ENCODE measurements at regions not wholly inside any gene's neighbourhood (a gene's known extent, or its start where the extent isn't known, plus 50 kb on each side); places are given as distances from the start of the nearest gene placed in this dataset.

DNA sequence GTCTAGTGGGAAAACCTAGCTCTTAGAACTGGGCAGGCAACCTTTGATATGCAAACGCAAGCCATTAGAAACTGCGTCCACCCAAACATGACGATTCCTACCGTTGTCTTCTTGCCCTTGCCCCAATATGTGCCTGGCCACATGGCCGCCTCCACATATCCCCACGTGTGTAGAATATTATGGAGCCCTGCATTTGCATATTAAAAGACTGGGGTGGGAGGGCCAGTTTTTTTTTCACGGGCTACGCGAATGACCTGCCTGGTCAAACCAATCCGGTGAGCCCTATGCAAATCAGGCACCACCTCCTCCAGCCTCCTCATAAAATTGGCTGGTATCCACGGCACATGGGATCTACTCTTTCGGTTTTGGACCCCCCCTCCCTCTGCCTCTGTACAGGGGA, 381.0 kb upstream of the RGMA start:
- DNase-seq = no peak

DNA sequence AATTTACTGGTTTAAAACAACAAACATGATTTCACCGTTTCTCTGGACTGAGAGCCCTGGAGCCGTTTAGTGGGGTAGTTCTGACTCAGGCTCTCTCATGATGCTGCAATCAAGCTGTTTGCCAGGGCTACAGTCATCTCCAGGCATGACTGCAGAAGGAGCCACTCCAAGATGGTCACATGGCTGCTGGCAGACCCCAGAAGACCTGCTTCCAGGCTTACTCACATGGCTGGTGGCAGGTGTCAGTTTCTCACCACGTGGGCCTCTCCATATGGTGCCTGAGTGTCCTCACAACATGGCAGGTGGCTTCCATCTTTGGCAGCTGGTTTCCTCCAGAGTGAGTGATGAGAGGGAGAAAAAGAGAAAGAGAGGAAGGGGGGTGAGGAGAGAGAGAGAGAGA, 378.3 kb upstream of the RGMA start:
- peak; percentile 43 for DNase-seq

DNA sequence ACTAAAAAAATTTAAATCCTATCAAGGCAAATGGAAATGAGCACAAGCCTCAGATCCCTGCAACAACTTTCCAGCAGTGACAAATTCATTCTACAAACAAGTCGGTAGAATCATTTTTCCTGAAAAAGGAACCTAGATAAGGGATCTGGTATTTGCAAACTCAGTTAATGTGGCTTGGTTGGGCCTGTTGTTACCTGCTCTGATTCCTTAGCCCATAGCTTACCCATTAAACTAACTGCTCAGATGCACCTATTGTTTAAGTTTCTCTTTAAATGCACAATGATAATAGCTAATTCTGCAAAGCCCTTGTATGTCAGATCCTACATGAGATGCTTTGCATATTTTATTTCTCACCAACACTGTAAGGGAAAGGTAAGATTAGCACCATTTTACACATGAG, 377.4 kb upstream of the RGMA start:
- DNase-seq = no peak

GRCh38 chr15:93462690-93463089, 373.7 kb upstream of the RGMA start:
- no peak for DNase-seq

DNA sequence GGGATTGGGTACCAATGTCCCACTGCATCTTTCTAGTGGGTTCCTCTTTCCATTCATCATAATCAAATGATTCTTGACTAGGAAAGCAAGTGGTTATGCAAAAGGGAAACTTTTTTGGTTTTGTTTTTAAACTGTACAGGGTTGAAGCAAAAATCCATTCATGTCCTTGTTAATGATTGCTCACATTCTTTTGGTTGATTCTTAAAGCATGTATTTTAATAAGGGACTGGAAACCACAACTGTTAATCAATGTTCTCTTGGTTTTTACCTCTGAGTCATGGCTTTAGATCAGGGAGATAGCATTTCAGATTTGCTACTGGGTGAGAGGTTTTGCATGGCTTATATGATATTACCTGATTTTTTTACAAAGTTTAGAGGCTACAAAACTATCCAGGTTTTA, 371.7 kb upstream of the RGMA start:
- peak; percentile 61 for DNase-seq

- DNase-seq = no peak
Measured at GRCh38 chr15:93459396-93459795, 370.4 kb upstream of the RGMA start.

DNA sequence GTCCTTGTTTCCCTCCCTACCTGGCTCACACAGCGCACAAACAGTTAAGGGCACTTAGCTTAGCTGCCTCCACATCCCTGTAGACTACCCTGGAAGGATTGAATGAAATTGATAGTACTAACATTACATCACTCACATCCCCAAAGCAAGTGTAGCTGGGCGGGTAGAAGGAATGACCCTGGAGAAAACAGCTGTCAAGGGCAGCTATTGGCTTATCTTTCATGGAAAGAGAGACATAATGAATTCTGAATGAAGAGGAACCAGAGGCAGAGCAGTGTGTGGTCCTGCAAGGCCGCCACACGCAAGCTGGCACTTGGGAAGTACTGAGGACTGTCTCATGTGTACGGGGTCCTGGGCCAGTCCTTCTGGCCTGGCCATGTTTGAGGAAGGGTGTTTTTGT, 369.6 kb upstream of the RGMA start:
- no peak for DNase-seq

- DNase-seq = no peak
Measured at GRCh38 chr15:93454788-93455187, 365.8 kb upstream of the RGMA start.

DNA sequence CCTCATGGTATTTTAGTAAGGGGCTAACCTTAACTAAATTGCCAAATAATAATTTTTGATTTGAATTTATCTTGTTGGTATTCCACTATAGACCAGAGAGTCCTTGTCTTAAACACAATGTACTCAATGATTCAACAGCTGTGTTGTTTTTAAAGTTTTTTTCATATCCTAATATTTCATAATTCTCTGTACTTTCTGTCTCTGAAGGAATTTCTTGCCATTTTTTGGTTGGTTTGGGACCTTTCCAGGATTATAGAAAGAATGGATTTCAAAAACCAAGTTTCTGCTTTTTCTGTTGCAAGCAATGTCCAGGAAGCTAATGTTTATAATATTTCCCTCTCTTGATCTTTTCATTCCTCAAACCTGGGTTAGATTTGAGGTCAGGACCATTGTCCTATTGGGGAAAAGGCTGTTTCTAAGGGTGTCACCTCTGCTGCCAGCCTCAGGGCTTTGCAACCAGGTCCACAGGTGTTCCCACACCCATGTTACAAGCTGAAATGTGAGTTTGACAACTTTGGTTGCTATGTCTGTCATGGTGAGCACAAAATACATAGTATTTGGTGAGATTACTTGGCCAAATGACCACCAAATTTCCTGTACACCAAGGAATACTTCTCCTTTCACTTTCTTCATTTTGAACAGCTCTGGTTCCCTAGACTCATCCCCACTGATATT, 363.7 kb upstream of the RGMA start:
- no peak for DNase-seq

DNA sequence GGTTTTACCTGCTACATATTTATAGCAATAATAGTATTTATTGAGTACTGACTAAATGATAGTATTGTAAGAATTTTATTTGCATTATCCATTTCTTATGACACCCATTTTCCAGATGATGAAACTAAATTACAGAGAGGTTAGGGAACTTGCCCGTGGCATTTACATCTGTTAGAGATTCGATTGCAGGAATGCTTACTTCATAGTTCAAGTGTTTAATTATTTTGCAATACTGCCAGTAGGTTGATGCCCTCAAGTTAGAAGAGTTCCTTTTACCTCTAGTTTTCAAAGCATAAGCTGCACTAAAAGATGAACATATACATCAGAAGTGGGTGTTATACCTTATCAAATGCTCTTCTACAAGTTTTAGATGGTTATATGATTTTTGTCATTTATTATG, 362.8 kb upstream of the RGMA start:
- DNase-seq = no peak

- no peak for DNase-seq
Measured at GRCh38 chr15:93451265-93451664, 362.3 kb upstream of the RGMA start.

DNA sequence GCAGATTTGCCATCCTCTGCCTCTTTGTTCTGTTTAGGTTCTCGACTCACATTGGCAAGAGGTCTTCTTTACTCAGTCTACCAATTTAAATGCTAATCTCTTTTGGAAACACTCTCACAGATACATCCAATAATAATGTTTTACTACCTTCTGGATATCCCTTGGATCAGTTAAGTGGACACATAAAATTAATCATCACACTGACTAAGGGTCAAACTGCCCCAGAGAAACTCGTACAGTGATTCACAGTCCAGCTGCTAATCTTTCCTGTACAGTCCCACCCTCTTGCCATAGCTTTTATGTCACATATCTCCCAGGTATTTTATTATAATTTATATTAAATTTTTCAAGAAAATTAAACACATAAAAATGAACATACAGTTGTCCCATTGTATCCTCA, 360.8 kb upstream of the RGMA start:
- DNase-seq = no peak

GRCh38 chr15:93438310-93438709, 349.3 kb upstream of the RGMA start:
- DNase-seq = no peak

DNA sequence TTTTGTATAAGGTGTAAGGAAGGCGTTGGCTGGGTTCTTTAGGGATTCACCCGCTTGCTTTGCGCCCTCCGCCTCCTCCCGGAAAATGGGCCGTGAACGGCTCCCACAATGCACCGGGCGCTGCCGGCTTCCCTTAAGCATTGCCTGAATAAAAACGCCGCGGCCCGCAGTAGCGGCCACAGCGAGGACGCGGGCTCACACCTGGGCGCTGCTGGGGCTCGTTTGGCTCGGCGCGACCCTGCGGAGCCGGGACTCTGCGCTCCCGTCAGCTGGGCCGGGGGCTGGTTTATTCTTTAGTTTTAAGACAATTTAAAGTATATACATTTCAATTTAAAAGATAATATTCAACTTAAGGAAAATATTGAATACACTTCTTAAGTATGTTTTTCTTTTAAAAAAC, 343.5 kb upstream of the RGMA start:
- DNase-seq = no peak

GRCh38 chr15:93428807-93429351, 339.9 kb upstream of the RGMA start:
- no peak for DNase-seq

- no peak for DNase-seq
Measured at GRCh38 chr15:93428150-93428549, 339.1 kb upstream of the RGMA start.

DNA sequence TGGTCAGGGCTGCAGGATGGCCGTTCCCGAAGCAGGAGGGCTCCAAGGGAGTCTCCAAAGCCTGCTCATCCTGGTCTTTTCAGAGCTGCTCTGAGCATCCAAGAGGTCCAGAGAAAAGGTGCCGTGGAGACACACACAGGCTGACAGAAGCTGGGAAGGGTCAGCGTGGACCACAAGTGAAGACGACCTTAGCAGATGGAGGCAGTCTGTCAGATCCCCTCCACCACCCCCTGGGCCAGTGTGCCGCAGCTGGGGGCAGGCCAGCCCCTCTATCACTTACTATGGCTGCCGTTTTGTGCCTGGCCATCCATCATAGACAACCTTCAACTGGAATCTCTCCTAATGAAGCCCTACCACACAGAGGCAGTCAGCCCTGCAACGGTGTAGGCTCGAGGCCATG, 335.1 kb upstream of the RGMA start:
- DNase-seq = no peak

- DNase-seq = no peak
Measured at GRCh38 chr15:93422476-93422875, 333.5 kb upstream of the RGMA start.

DNA sequence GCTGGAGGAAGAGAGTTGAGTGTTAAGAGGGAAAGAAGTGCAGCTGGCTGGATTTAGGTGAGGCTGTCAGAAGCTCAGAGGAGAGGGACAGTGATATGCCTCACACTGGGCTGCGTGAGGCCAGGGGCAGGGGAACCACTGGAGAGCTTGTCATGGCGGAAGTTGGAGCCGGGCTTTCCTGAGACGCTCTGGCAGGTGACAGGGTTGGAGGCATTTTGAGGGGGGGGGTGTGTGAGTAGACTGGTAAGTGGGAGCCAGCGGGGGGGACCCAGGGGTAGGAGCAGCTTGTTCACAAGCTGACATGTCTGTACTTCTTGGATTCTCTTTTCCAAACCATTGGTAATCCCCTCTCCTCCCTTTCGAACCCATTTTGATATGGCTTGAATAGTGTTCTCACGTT, 331.5 kb upstream of the RGMA start:
- no peak for DNase-seq

GRCh38 chr15:93420050-93420452, 331.0 kb upstream of the RGMA start:
- no peak for DNase-seq

DNA sequence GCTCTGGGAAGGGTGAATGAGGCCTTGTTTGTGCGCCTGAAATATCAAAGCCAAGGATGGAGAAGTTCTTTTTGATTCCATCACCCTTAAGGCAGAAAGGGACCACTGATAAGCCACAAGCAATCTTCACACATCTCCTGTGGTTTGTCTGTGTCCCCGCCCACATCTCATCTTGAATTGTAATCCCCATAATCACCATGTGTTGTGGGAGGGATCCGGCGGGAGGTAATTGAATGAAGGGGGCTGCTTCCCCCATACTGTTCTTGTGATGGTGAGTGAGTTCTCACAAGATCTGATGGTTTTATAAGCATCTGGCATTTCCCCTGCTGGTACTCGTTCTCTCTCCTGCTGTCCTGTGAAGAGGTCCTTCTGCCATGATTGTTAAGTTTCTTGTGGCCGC, 329.6 kb upstream of the RGMA start:
- DNase-seq = no peak

GRCh38 chr15:93417631-93418030, 328.6 kb upstream of the RGMA start:
- no peak for DNase-seq

DNA sequence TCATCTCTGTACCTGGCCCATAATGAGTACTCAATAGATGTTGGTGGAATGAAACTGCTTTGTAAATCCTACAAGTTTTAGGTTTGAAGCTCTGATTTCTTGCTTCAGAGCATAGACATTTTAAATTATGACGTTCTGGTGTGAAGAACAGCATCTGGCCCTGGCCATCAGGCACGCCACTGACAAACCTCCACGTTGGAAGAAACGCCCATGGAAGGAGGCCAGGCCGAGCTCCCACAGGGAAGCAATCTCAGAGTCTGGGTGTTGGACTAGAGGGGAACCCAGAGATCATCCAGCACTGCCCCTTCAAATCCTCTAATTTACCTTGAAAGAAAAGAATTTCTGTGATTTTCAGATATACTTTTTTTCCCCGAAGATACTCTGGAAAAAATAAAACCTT, 328.1 kb upstream of the RGMA start:
- DNase-seq = no peak

GRCh38 chr15:93415576-93415975, 326.6 kb upstream of the RGMA start:
- no peak for DNase-seq

GRCh38 chr15:93414576-93415231, 325.7 kb upstream of the RGMA start:
- no peak for DNase-seq
